MM.1S (cell line): ENCODE measurements at regions not wholly inside any gene's neighbourhood (a gene's known extent, or its start where the extent isn't known, plus 50 kb on each side); places are given as distances from the start of the nearest gene placed in this dataset.
"Not testable (repeated sequence)": the region's sequence is repeated elsewhere in the genome, so short reads cannot be mapped to it uniquely, and the experiment has no call there.

Source experiments
- EZH2 ChIP-seq: fragments of 300-600 bp; sonication (generic); optimal IDR thresholded peaks from 2 replicates; pipeline ENCODE3; 2017; ENCODE audit warnings: low read depth, mild to moderate bottlenecking, antibody characterized with exemption, low read length, mixed read lengths
- TF ChIP-seq, protein P1 (sequence below): fragments of 300-600 bp; sonication (generic); IDR thresholded peaks from 2 replicates; pipeline ENCODE4 v1.5.1; 2016; ENCODE audit warnings: antibody characterized with exemption, low read length, mixed read lengths

DNA sequence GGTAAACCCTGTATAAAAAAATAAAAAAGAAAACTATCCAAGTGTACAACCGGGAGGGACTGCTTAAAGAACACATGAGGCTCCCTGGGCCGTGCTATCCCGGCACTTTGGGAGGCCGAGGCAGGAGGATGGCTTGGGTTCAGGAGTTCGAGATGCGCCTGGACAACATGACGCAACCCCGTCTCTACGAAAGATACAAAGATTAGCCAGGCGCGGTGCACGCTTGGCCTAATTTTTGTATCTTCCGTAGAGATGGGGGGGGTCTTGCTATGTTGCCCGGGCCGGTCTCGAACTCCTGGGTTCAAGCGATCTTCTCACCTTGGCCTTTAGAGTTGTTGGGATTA, 101.7 kb upstream of the VKORC1L1 start:
- TF ChIP-seq EZH2, result not testable (repeated sequence)
- TF ChIP-seq, protein P1, sequence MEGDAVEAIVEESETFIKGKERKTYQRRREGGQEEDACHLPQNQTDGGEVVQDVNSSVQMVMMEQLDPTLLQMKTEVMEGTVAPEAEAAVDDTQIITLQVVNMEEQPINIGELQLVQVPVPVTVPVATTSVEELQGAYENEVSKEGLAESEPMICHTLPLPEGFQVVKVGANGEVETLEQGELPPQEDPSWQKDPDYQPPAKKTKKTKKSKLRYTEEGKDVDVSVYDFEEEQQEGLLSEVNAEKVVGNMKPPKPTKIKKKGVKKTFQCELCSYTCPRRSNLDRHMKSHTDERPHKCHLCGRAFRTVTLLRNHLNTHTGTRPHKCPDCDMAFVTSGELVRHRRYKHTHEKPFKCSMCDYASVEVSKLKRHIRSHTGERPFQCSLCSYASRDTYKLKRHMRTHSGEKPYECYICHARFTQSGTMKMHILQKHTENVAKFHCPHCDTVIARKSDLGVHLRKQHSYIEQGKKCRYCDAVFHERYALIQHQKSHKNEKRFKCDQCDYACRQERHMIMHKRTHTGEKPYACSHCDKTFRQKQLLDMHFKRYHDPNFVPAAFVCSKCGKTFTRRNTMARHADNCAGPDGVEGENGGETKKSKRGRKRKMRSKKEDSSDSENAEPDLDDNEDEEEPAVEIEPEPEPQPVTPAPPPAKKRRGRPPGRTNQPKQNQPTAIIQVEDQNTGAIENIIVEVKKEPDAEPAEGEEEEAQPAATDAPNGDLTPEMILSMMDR, result not testable (repeated sequence)
